ENCODE measurements at regions not wholly inside any gene's neighbourhood (a gene's known extent, or its start where the extent isn't known, plus 50 kb on each side); places are given as distances from the start of the nearest gene placed in this dataset.

DNA sequence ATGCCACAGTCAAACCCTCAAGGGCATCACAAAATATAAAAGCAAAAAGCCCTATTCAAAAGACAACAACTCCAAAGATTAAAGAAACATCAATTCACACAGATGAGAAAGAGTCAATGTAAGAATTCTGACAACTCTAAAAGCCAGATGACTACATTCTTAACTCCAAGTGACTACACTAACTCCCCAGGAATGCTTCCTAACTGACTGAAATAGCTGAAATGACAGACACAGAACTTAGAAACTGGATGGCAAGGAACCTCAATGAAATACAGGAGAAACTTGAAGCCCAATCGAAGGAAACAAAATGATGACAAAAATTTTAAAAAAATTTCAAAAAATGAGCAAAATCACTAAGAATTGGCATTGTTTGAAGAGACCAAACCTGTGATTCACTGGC is 1047.6 kb upstream of the PCDH10 start:
- TF ChIP-seq POLR2A (IDR thresholded peaks at IDR 0.05; ENCODE audit: borderline replicate concordance, extremely low read depth, insufficient read depth, insufficient read length), result no peak
- TF ChIP-seq, protein P1, sequence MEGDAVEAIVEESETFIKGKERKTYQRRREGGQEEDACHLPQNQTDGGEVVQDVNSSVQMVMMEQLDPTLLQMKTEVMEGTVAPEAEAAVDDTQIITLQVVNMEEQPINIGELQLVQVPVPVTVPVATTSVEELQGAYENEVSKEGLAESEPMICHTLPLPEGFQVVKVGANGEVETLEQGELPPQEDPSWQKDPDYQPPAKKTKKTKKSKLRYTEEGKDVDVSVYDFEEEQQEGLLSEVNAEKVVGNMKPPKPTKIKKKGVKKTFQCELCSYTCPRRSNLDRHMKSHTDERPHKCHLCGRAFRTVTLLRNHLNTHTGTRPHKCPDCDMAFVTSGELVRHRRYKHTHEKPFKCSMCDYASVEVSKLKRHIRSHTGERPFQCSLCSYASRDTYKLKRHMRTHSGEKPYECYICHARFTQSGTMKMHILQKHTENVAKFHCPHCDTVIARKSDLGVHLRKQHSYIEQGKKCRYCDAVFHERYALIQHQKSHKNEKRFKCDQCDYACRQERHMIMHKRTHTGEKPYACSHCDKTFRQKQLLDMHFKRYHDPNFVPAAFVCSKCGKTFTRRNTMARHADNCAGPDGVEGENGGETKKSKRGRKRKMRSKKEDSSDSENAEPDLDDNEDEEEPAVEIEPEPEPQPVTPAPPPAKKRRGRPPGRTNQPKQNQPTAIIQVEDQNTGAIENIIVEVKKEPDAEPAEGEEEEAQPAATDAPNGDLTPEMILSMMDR (IDR thresholded peaks at IDR 0.05 in 2 of 3, conservative IDR thresholded peaks at IDR 0.05 in 1 of 3; ENCODE audit: borderline replicate concordance in 1 of 3, insufficient read depth in 1 of 3, low read depth in 2 of 3, low read length in 2 of 3), result no peak
- TF ChIP-seq TCF7L2 (IDR thresholded peaks at IDR 0.05; ENCODE audit: borderline replicate concordance, extremely low read depth, insufficient read depth, insufficient read length), result no peak
- TF ChIP-seq ELF1 (IDR thresholded peaks at IDR 0.05; ENCODE audit: borderline replicate concordance, low read depth), result no peak
- TF ChIP-seq EGR1 (IDR thresholded peaks at IDR 0.05; ENCODE audit: low read depth), result no peak
- TF ChIP-seq, protein P2, sequence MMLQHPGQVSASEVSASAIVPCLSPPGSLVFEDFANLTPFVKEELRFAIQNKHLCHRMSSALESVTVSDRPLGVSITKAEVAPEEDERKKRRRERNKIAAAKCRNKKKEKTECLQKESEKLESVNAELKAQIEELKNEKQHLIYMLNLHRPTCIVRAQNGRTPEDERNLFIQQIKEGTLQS (IDR thresholded peaks at IDR 0.05), result no peak
- no peak for TF ChIP-seq YY1 (IDR thresholded peaks at IDR 0.05; ENCODE audit: extremely low read depth, insufficient replicate concordance, low read depth, low read length)
- TF ChIP-seq EZH2 (IDR thresholded peaks at IDR 0.05), result no peak
- H3K27ac ChIP-seq (ENCODE audit: low read depth, low read length), result no peak overlapping the region
- no peaks in the 10 kb centered on the region for H3K9me3 ChIP-seq (ENCODE audit: control insufficient read depth in 1 of 2, insufficient read depth in 1 of 2, low read depth in 1 of 2, low read length in 2 of 2)
- ChIA-PET CTCF (no interaction called here), RAD21 (ENCODE audit: low non-redundant PET in 1 of 2, low total read pairs in 2 of 2, uncharacterized antibody in 2 of 2, unreplicated experiment in 2 of 2) (no interaction called here), POLR2A (no interaction called here)
- intact Hi-C loops (cut with micrococcal nuclease), result no loop called here
- H3K4me3 ChIP-seq (replicated peaks in 1 of 2; ENCODE audit: low read depth in 1 of 2, low read length in 2 of 2), result no peak overlapping the region
- no TSS peak for BruUV-seq (replicated peaks)
- H3K4me1 ChIP-seq (ENCODE audit: control insufficient read depth in 1 of 2, insufficient read depth in 2 of 2, low read length in 2 of 2), result no peaks in the 10 kb centered on the region
- DNase-seq (ENCODE audit: low read depth, low spot score), result no peak
- H4K20me1 ChIP-seq (ENCODE audit: insufficient read depth), result no peaks in the 10 kb centered on the region
- no peak overlapping the region for H2AFZ ChIP-seq (ENCODE audit: low read depth, low read length, poor library complexity, severe bottlenecking)
- no peaks in the 10 kb centered on the region for H3K27me3 ChIP-seq (ENCODE audit: insufficient read depth, low read length)
- H3K36me3 ChIP-seq (ENCODE audit: control insufficient read depth in 1 of 2, insufficient read depth in 2 of 2, low read length in 2 of 2), result no peaks in the 10 kb centered on the region
- ATAC-seq, result no peak
- H3K9ac ChIP-seq (ENCODE audit: low read length), result no peak overlapping the region
- H3K9me2 ChIP-seq (ENCODE audit: insufficient read depth), result no peaks in the 10 kb centered on the region
- no peak overlapping the region for H3K4me2 ChIP-seq (ENCODE audit: low read length)
- H3K79me2 ChIP-seq (ENCODE audit: insufficient read depth, low read length), result no peaks in the 10 kb centered on the region

DNA sequence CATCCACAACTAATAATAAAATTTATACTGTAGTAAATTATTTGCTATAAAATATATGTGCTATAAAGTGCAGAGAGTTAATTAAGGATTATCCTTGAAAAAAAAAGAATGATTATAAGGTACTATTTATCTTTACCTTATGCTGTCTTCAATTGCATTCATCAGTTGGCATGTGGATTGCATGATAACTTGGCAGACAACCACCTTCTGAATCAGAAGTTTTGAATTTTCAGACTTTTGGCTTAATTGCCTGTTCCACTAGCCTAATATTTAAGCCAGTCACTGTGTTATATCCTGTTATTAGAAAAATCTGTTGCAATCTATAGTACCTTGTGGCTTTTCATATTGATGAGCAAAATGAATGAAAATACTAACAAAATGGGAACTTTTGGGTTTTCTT is 1040.3 kb upstream of the PCDH10 start:
- H3K79me2 ChIP-seq (ENCODE audit: insufficient read depth, low read length), result no peaks in the 10 kb centered on the region
- H2AFZ ChIP-seq (ENCODE audit: low read depth, low read length, poor library complexity, severe bottlenecking), result no peak overlapping the region
- no peak overlapping the region for H3K9ac ChIP-seq (ENCODE audit: low read length)
- no peaks in the 10 kb centered on the region for H3K9me3 ChIP-seq (ENCODE audit: control insufficient read depth in 1 of 2, insufficient read depth in 1 of 2, low read depth in 1 of 2, low read length in 2 of 2)
- H3K27me3 ChIP-seq (ENCODE audit: insufficient read depth, low read length), result no peaks in the 10 kb centered on the region
- no peak overlapping the region for H3K4me2 ChIP-seq (ENCODE audit: low read length)
- ATAC-seq (no peak), DNase-seq (ENCODE audit: low read depth, low spot score) (no peak)
- BruUV-seq (replicated peaks), result no TSS peak
- no peaks in the 10 kb centered on the region for H3K36me3 ChIP-seq (ENCODE audit: control insufficient read depth in 1 of 2, insufficient read depth in 2 of 2, low read length in 2 of 2)
- H3K27ac ChIP-seq (ENCODE audit: low read depth, low read length), result no peak overlapping the region
- ChIA-PET RAD21 (ENCODE audit: low non-redundant PET in 1 of 2, low total read pairs in 2 of 2, uncharacterized antibody in 2 of 2, unreplicated experiment in 2 of 2) (no interaction called here), POLR2A (no interaction called here), CTCF (no interaction called here)
- H3K4me3 ChIP-seq (replicated peaks in 1 of 2; ENCODE audit: low read depth in 1 of 2, low read length in 2 of 2), result no peak overlapping the region
- no peaks in the 10 kb centered on the region for H3K9me2 ChIP-seq (ENCODE audit: insufficient read depth)
- no peaks in the 10 kb centered on the region for H3K4me1 ChIP-seq (ENCODE audit: control insufficient read depth in 1 of 2, insufficient read depth in 2 of 2, low read length in 2 of 2)
- no peaks in the 10 kb centered on the region for H4K20me1 ChIP-seq (ENCODE audit: insufficient read depth)
- intact Hi-C loops (cut with micrococcal nuclease), result no loop called here
- TF ChIP-seq, protein P3, sequence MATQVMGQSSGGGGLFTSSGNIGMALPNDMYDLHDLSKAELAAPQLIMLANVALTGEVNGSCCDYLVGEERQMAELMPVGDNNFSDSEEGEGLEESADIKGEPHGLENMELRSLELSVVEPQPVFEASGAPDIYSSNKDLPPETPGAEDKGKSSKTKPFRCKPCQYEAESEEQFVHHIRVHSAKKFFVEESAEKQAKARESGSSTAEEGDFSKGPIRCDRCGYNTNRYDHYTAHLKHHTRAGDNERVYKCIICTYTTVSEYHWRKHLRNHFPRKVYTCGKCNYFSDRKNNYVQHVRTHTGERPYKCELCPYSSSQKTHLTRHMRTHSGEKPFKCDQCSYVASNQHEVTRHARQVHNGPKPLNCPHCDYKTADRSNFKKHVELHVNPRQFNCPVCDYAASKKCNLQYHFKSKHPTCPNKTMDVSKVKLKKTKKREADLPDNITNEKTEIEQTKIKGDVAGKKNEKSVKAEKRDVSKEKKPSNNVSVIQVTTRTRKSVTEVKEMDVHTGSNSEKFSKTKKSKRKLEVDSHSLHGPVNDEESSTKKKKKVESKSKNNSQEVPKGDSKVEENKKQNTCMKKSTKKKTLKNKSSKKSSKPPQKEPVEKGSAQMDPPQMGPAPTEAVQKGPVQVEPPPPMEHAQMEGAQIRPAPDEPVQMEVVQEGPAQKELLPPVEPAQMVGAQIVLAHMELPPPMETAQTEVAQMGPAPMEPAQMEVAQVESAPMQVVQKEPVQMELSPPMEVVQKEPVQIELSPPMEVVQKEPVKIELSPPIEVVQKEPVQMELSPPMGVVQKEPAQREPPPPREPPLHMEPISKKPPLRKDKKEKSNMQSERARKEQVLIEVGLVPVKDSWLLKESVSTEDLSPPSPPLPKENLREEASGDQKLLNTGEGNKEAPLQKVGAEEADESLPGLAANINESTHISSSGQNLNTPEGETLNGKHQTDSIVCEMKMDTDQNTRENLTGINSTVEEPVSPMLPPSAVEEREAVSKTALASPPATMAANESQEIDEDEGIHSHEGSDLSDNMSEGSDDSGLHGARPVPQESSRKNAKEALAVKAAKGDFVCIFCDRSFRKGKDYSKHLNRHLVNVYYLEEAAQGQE (IDR thresholded peaks at IDR 0.05; ENCODE audit: low read depth), result no peak
- no peak for TF ChIP-seq SRF (IDR thresholded peaks at IDR 0.05; ENCODE audit: low read depth)
- no peak for TF ChIP-seq EZH2 (IDR thresholded peaks at IDR 0.05)
- TF ChIP-seq EGR1 (IDR thresholded peaks at IDR 0.05; ENCODE audit: low read depth), result no peak
- TF ChIP-seq, protein P1 (IDR thresholded peaks at IDR 0.05 in 2 of 3, conservative IDR thresholded peaks at IDR 0.05 in 1 of 3; ENCODE audit: borderline replicate concordance in 1 of 3, insufficient read depth in 1 of 3, low read depth in 2 of 3, low read length in 2 of 3), result no peak
- TF ChIP-seq, protein P2 (IDR thresholded peaks at IDR 0.05), result no peak
- no peak for TF ChIP-seq ELF1 (IDR thresholded peaks at IDR 0.05; ENCODE audit: borderline replicate concordance, low read depth)
